Effector memory CD4-positive, alpha-beta T cell (primary cell): ENCODE measurements at regions not wholly inside any gene's neighbourhood (a gene's known extent, or its start where the extent isn't known, plus 50 kb on each side); places are given as distances from the start of the nearest gene placed in this dataset.
"Not testable (repeated sequence)": the region's sequence is repeated elsewhere in the genome, so short reads cannot be mapped to it uniquely, and the experiment has no call there.

ENCODE experiments used
- DNase-seq, 3 donors: peaks; one replicate each; pipeline ENCODE4 v3.0.0-alpha.2; 2020
- H3K27ac ChIP-seq: 2 replicates; pipeline ENCODE4 v1.7.0; 2013; ENCODE audit warnings: mild to moderate bottlenecking, low read length, moderate library complexity; ENCODE audit not compliant: insufficient read depth, poor library complexity, severe bottlenecking
- H3K27me3 ChIP-seq: replicated peaks from 2 replicates; pipeline ENCODE4 v1.7.0; 2013; ENCODE audit warnings: mild to moderate bottlenecking, low read length; ENCODE audit not compliant: insufficient read depth, control insufficient read depth, poor library complexity, severe bottlenecking
- H3K36me3 ChIP-seq: 2 replicates; pipeline ENCODE4 v1.7.0; 2013; ENCODE audit warnings: mild to moderate bottlenecking, low read length, moderate library complexity; ENCODE audit not compliant: control insufficient read depth, insufficient read depth
- H3K4me1 ChIP-seq: 2 replicates; pipeline ENCODE4 v1.7.0; 2013; ENCODE audit warnings: low read length, mild to moderate bottlenecking; ENCODE audit not compliant: control insufficient read depth, insufficient read depth, poor library complexity, severe bottlenecking
- H3K4me3 ChIP-seq: 2 replicates; pipeline ENCODE4 v1.7.0; 2013; ENCODE audit warnings: low read length, low read depth, mild to moderate bottlenecking; ENCODE audit not compliant: insufficient read depth, poor library complexity, severe bottlenecking
- H3K9me3 ChIP-seq: 2 replicates; pipeline ENCODE4 v1.7.0; 2013; ENCODE audit warnings: mild to moderate bottlenecking, low read length, moderate library complexity; ENCODE audit not compliant: control insufficient read depth

DNA sequence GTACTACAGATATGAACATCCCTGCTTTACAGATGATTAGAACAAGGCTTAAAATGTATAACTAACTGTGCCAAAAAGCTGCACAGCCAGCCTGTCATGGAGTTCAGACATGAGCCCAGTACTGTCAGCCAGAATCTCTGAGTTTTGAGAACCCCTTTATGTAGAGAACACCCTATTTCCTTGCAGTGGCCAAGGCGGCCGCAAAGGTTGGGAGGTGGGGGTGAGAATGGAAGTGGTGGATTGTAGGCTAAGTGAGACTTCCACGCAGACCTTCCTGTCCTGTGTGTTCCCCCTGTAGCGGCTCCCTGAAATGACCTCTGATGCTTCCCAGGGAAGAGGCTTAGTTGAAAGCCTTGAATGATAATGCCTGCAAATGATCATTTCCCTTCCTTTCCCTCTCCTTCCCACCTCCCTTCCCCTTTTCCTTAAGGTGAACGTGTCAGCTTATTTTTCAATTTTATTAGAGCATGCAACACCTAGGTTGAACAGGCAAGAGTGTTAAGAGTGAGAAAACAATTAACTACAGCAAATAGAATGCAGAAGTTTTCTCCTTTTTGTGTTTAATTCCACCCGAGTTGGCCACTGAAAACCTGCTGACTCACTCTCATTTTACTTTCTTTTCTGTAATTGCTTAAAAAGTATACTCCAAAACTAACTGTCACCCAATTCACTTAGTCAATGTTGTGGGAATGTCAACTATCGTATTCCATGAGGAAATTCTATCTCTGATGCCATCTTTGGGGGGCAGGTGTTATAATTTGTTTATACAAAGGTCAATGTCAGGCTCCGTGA lies 167.0 kb upstream of the EDNRB start:
- Histone ChIP-seq H3K4me3 (no peak overlapping the region), H3K27me3 (no peaks in the 10 kb centered on the region), H3K36me3 (no peaks in the 10 kb centered on the region), H3K9me3 (no peaks in the 10 kb centered on the region), H3K4me1 (no peaks in the 10 kb centered on the region), H3K27ac (no peak overlapping the region)
- no peak for DNase-seq

DNA sequence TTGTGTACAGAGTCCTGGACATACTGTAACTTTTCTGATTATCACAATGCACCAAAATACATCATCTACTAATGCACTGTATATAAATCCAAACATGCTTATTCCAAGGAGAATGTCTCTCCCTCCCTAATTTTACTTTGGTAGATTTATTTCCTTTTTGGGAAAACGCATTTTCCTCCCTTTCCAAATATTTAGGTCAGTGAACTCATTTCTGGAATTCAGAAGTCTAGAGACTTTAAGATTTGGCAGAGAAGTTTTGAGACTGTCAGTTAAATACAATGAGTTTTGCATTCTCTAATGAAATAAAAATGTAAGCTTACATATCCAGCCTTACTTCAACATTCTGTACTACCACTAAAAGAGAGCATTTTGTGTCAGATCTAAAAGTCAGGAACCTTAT lies 165.8 kb upstream of the EDNRB start:
- Histone ChIP-seq H3K4me3 (no peak overlapping the region), H3K27me3 (no peaks in the 10 kb centered on the region), H3K9me3 (no peaks in the 10 kb centered on the region), H3K27ac (no peak overlapping the region), H3K36me3 (no peaks in the 10 kb centered on the region), H3K4me1 (no peaks in the 10 kb centered on the region)
- DNase-seq: no peak

DNA sequence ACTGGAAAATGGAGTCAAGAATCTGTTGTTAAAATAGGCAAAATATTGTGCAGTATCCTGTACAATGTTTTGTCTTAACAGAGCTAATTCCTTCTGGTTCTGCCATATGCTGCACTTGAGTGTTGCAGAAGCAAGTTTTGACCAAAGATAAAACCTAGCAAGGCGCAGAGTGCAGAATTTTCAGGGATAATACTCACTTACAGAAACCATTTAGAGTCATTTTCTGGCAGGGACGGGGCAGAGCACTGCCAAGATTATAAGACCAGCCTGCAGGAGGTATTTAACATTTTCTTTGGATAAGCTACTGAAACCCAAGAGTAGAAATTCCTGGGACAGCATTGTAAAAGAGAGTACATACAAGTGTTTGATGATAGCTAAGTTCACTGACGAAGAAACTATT lies 159.5 kb upstream of the EDNRB start:
- H3K4me3 ChIP-seq: no peak overlapping the region
- no peaks in the 10 kb centered on the region for H3K9me3 ChIP-seq
- H3K27me3 ChIP-seq: no peaks in the 10 kb centered on the region
- no peaks in the 10 kb centered on the region for H3K4me1 ChIP-seq
- H3K27ac ChIP-seq: no peak overlapping the region
- no peak for DNase-seq
- no peaks in the 10 kb centered on the region for H3K36me3 ChIP-seq

DNA sequence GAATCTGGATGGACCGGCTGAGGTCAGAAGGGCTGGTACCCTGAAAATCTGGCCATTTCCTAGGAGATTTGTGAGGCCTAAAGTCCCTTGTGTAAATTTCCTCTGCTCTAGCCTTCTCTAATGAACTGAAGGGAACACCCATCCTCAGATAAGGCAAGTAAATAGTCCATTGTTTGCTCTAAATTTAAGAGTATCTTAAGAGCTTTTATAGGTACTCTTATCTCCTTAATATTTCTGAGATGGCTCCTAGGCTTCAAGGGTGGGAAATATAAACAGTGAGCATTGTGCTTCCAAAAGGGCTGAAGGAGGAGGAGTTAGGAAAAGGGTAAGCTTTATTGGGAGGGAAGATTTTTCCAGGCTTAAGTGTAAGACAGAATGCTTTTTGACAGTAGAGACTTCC lies 148.7 kb upstream of the EDNRB start:
- no peak for DNase-seq
- Histone ChIP-seq H3K4me3 (no peak overlapping the region), H3K27ac (no peak overlapping the region), H3K4me1 (no peaks in the 10 kb centered on the region), H3K27me3 (no peaks in the 10 kb centered on the region), H3K9me3 (no peaks in the 10 kb centered on the region), H3K36me3 (no peaks in the 10 kb centered on the region)

DNA sequence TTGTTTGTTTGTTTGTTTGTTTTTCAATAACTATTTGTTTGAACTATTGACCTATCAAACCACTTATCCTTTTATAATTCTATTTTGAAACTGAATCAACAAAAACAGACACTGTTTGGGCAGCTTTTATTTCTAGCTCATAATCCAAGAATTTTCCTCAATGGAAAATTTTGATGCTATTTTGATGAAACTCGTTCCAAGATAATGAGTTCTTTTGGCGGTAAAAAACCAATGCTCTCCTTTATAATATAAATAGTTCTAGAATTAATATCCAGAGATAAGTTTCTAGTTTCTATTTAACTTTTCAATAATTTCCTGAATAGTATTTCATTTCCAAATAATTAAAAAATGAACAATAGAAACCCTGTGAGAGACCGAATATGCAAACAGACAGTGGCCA lies 146.5 kb upstream of the EDNRB start:
- no peak for DNase-seq
- Histone ChIP-seq H3K9me3 (no peaks in the 10 kb centered on the region), H3K4me1 (no peaks in the 10 kb centered on the region), H3K36me3 (no peaks in the 10 kb centered on the region), H3K27ac (no peak overlapping the region), H3K4me3 (no peak overlapping the region), H3K27me3 (no peaks in the 10 kb centered on the region)

DNA sequence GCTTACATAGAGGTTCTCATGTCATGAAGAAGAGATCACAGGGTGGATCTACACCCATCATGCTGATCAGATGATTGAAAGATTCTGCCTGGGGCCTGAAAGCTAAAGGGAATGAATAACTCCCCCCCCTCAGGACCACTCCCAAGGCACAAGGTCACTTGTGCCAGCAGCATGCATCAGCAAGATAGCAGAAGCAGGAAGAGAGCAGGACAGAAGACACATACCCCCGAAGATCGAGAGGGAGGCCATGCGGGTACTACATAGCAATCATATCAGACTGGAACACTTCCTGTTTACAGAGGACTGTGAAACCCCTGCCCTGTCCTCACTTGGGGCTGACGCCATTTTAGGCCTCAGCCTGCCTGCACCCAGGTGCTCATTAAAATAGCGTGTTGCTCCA lies 143.2 kb upstream of the EDNRB start:
- no peaks in the 10 kb centered on the region for H3K9me3 ChIP-seq
- no peak for DNase-seq
- H3K36me3 ChIP-seq: no peaks in the 10 kb centered on the region
- H3K4me3 ChIP-seq: no peak overlapping the region
- no peaks in the 10 kb centered on the region for H3K4me1 ChIP-seq
- no peaks in the 10 kb centered on the region for H3K27me3 ChIP-seq
- no peak overlapping the region for H3K27ac ChIP-seq

DNA sequence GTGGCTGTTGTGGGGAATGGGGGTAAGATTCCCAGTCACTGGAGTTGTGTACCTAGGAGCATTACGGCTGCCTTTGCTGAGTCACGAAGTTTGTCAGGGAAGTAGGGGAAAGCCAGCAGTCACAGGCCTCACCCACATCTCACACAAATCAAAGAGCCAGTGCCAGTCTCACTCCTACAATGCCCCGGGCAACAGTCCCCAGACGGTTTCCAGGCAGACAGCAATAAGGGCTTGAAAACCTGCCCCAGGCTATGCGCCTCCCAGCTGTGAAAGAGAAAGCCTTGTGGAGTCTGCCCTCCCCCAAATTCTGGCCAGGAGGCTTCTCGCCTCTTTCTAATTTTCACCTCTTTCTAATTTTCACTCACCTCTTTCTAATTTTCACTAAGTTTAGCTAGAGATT lies 142.3 kb upstream of the EDNRB start:
- no peaks in the 10 kb centered on the region for H3K36me3 ChIP-seq
- no peak overlapping the region for H3K27ac ChIP-seq
- no peaks in the 10 kb centered on the region for H3K9me3 ChIP-seq
- DNase-seq: no peak
- H3K27me3 ChIP-seq: no peaks in the 10 kb centered on the region
- no peaks in the 10 kb centered on the region for H3K4me1 ChIP-seq
- H3K4me3 ChIP-seq: no peak overlapping the region

DNA sequence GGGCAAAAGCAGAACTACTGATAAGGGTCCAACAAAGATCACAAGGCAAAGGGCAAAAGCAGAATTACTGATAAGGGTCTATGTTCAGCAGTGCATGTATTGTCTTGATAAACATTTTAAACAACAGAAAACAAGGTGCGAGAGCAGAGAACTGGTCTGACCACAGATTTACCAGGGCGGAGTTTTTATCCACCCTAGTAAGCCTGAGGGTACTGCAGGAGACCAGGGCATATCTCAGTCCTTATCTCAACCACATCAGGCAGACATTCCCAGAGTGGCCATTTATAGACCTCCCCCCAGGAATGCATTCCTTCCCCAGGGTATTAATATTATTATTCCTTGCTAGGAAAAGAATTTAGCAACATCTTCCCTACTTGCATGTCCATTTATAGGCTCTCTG lies 138.2 kb upstream of the EDNRB start:
- not testable (repeated sequence) for H3K9me3 ChIP-seq, H3K27me3 ChIP-seq, H3K36me3 ChIP-seq, H3K4me3 ChIP-seq, DNase-seq, H3K27ac ChIP-seq, H3K4me1 ChIP-seq

DNA sequence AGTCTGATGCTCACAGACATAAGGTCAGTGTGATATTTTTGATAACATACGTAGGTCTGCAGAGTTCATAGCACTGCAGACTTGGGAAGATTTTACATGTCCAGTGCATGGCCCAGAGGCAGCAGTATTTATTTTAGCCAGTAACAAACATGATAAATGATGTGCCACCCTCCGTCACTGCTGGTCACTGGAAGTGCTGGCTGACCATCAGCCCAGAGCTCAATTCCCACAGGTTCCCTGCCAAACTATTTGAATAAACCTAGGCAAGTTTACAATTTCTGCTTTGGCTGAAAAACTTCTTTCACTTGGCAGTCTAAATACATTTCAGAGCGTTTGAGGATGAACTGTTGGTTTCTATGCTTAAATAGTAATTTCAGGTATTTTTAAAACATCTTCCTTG lies 135.5 kb upstream of the EDNRB start:
- Histone ChIP-seq H3K9me3 (no peaks in the 10 kb centered on the region), H3K27ac (no peak overlapping the region), H3K4me1 (no peaks in the 10 kb centered on the region), H3K36me3 (no peaks in the 10 kb centered on the region), H3K4me3 (no peak overlapping the region), H3K27me3 (no peaks in the 10 kb centered on the region)
- DNase-seq: no peak

DNA sequence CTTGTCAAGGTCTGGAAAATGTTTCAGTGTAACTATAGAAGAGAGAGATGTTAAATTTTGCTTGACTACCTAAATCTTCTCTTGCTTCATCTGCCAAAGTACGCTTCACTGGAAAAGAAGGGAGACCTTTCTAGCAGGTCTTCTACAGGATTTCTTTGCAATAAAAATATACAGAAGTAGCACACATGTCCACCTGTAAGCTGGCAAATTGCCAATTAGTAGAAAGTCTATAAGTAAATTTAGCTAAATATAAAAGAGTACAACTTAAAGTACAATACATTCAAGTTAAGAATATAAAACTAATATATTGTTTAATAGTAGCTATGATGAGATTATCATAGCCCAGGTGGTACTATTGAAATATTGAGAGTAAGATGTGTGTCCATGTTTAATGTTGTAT lies 128.5 kb upstream of the EDNRB start:
- no peak for DNase-seq
- Histone ChIP-seq H3K4me1 (no peaks in the 10 kb centered on the region), H3K9me3 (no peaks in the 10 kb centered on the region), H3K36me3 (no peaks in the 10 kb centered on the region), H3K4me3 (no peak overlapping the region), H3K27me3 (no peaks in the 10 kb centered on the region), H3K27ac (no peak overlapping the region)
